ENCODE measurements at regions not wholly inside any gene's neighbourhood (a gene's known extent, or its start where the extent isn't known, plus 50 kb on each side); places are given as distances from the start of the nearest gene placed in this dataset.

DNA sequence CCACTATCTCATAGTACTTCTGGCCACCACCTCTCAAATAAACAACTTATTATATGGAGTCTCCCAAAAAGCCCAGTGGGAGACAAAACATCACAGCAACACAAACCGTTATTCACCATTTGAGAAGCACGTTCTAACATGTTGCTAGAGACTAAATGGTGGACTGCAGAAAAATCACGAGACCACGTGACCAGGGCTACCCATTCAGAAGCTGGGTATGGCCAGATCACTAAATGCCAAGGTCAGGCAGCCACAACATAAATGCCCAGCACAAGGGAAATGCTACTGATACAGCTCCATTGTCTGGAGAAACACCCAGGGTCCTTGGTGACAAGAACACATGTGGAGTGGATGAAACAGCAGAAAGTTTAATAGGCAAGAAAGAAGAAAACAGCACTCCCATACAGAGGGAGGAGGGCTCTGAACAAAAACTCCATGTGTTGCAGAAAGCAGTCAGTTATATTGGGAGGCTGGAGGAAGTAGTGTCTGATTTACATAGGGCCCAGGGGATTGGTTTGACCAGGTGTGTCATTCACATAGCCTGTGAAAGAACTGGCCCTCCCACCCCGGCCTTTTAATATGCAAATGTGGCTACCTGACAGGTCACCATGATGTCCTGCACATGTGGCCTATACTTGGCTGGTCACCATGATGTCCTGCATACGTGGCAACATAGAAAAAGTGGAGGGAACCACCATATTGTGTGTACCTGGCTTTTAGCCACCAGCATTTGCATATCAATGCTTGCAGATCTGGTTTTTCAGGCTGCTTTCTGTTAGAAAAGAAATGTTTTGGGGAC is 97.2 kb downstream of the TRIM36 start:
- FAIRE-seq: no peak

GRCh38 chr5:115070737-115071136 is 99.0 kb downstream of the TRIM36 start:
- FAIRE-seq: no peak

- peak; percentile 28 for FAIRE-seq
Measured at GRCh38 chr5:115069087-115069968, 100.4 kb downstream of the TRIM36 start.

DNA sequence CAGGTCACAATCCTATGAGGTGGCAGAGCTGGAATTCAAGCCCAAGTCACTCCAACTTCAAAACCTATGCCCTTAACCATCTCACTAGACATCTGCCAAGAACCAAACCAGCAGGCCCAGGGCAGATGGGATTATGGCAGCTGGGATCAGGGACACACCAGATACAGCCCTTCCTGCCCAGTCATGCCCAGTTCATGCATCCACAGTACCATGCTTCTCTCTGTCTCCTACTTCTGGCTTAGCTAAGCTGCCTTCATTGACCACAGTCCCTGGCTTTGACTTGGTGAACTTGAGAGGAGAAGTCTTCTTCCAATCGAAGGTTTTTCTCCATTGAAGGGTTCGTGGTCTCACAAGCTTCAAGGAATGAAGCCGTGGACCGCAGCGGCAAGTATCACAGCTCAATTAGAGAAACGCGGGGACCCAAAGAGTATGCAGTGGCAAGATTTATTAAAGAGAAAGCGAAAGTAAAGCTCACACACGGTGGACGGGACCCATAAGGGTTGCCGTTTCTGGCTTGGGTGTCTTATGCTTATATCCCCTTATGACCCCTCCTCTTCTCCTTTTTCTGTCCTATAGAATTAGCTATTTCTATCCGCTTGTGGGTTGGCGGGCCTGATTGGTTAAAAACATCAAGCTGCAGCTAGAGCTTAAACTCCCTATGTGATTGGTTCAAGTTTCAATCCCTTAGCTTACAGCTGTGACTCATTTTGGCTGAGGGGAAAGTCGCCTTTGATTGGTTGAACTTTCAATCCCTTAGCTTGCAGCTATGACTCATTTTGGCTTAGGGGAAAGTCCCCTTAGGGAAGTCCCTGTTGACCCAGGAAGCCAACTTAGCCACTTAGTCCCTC is 101.2 kb downstream of the TRIM36 start:
- FAIRE-seq: no peak

DNA sequence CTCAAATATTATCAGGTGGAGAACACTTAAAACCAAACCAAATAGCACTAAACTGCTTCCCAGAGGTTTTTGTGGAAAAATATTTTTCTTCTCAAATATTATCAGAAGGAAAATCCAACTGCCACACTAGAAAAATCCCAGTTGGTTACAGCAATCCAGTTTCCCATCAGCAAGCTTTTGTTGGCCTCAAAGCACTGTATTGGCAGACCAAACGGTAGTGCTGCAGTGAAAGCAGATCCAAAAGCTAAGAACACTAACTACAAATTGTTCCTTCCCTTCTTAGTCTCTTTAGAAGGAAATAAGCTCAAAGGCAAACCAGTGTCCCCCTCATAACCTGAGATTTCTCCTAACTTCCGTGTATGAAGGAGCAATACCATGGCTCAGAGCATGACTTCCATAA is 105.3 kb downstream of the TRIM36 start:
- FAIRE-seq: no peak

DNA sequence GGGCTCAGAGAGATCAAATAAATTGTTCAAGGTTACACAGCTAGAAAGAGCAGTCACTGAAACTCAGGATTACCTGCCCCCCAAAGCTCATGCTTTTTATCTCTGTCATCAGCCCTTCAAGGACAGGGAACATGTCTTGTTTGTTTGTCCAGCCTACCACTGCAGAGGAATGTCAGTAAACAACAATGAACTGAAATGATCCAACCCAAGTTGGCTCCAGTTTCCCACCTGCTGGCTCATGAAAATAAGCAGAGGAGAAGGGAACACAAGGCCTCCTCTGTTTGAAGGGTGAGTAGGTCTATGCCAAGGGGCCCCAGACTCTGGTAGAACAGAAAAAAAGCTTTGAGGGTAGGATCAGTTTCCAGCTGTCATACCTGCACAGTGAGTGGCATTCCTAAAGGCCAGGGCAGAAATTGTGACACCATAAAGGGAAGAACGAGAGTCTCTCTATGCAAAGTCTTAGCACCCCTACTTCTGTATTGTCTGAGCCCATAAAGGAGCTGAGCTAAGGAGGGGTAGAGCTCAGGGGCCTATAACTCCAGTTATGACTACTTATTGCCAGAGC is 115.2 kb downstream of the TRIM36 start:
- no peak for FAIRE-seq

GRCh38 chr5:115052948-115053347 is 116.8 kb downstream of the TRIM36 start:
- no peak for FAIRE-seq

DNA sequence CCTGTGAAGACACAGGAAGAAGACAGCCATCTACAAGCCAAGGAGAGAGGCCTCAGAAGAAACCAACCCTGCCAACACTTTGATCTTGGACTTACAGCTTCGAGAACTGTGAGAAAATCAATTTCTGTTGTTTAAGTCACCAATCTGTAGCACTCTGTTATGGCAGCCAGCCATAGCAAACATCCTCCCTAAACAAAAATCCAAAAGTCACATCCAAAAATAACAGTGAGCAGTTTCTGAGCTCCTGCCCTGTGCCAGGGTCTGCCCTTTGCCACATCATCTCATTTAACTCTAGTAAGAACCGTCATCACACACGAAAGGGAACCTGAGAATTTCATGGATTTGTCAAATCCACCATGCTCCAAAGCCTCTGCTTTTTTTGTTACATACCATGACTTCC is 118.8 kb downstream of the TRIM36 start:
- no peak for FAIRE-seq

GRCh38 chr5:115033861-115034260 is 135.8 kb downstream of the TRIM36 start:
- FAIRE-seq: no peak

DNA sequence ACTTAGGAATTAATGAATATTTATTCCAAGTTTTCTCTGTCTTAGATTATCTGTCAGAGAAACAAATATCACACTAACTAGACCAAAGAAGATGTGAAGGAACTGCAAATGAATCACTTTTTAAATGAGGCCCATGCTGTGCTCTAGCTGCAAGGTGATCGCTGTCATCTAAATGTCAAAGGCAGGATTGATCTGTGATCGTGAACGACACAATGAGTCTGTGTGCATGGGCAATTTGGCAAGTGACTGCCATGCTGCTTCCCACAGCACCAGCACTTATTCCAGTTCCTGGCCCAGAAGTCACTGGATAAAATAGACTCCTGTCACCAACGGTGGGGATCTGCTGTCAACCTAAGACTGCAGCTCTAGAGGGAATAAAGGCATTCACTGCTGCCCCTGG is 141.2 kb downstream of the TRIM36 start:
- FAIRE-seq: no peak

DNA sequence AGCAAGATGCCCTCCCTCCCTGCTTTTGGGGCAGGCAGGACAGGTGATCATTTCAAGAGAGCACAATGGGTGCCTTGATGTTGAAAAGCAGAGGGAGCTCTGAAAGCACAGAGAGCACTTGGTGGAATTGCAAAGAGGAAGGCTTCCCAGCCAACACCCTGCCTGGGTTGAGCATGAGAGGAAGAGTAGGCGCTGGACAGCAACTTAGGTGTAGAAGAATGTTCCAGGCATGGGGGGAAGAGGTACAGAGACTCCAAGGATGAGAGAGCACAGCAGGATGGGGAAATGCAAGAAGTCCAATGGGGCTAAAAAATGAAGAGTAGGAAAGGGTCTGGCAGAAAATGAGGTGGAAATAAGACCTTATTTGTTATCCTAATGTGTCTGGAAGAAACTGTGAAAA is 144.8 kb downstream of the TRIM36 start:
- no peak for FAIRE-seq

- FAIRE-seq: no peak
Measured at GRCh38 chr5:115022303-115022702, 147.4 kb downstream of the TRIM36 start.

- FAIRE-seq: no peak
Measured at GRCh38 chr5:115016646-115017045, 153.1 kb downstream of the TRIM36 start.

GRCh38 chr5:114999176-114999575 is 170.5 kb downstream of the TRIM36 start:
- no peak for FAIRE-seq

GRCh38 chr5:114989512-114989911 is 180.2 kb downstream of the TRIM36 start:
- FAIRE-seq: no peak

DNA sequence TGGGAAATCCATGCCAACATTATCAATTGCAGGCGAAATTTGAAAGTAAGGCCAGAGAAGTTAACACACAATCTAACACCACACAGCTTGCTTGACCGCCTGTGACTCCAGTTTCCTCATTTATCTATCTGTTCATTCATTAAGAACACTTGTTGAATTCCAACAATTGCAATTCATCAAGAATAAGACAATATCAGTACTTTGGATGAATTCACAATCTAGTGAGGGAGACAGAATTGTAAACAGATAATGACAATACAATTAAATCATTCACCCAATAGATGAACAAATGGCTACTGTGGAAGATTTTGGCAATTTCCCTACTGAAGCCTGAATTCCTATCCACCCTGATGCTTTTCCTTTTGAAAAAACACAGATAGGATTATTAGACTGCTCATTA is 181.6 kb downstream of the TRIM36 start:
- FAIRE-seq: no peak

DNA sequence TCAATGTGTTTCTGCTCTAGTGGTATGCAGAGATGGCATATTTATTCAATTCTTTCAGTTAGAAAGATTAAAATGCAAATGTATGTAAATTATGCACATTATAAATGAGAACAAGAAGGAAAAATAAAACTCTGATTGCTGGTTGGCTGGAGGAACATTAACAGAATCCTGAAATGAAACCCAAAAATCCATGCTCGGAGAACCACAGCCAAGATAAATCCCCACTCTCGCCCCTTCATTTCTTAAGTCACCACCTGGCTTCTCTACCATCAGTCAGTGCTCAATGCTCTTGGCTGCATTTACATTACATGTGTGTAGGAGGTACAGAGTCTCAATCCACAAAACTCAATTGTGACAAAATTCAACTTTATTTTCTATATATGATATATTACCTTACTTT is 184.9 kb downstream of the TRIM36 start:
- no peak for FAIRE-seq

- FAIRE-seq: no peak
Measured at GRCh38 chr5:114981111-114981510, 188.6 kb downstream of the TRIM36 start.

DNA sequence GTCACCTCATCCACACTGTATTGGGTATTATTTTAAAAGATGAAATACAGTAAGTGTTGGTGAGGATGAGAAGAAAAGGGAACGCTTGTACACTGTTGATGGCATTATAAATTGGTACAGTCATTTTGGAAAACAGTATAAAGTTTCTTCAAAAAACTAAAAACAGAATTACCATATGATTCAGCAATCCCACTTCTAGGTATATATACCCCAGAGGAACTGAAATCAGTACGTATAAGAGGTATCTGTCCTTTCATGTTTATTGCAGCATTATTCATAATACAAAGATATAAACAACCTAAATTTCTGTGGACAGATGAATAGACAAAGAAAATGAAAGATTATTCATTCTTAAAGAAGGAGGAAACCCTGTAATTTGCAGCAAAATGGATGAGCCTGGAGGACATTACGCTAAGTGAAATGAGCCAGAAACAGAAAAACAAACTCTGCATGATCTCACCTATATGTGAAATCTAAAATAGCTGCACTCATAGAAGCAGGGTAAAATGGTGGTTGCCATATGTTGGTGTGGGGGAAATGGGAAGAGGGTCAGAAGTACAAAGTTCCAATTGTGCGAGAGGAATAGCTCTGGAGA is 191.6 kb downstream of the TRIM36 start:
- FAIRE-seq: no peak

GRCh38 chr5:114969482-114969881 is 200.2 kb downstream of the TRIM36 start:
- no peak for FAIRE-seq

DNA sequence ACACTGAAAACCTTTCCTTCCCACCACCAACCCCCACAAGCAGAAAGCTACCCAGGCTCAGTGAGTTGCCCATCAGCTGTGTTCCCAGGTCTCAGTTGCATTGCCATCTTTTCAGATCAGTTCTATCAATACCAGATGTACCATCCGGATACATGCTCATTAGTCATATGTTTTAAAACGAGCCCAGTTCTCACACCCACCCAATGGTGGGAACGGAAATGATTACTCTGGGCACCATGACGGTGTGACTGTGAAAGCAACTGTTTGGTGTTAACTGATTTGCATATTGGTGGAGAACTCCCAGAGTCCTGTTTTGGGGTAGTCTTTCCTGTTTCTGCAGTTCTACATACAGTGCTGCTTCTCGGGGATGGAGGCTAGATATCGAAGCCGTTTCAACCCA is 212.3 kb downstream of the TRIM36 start:
- no peak for FAIRE-seq

DNA sequence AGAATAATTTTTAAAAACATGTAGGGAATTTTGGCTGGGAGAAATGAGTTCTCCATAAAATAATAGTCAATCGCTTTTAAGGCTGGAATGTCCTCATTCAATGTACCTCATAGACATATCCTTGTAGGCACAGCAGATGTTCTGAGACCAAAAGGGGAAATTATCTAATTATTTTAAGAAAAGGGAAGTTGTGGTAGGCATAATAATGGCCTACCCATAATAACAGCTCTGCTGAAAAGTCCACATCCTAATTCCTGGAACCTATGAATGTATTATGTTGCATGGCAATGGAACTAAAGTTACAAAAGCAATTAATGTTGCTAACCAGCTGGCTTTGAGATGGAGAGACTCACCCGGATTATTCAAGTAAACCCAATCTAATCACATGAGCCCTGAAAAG is 216.1 kb downstream of the TRIM36 start:
- no peak for FAIRE-seq
